ENCODE measurements at regions not wholly inside any gene's neighbourhood (a gene's known extent, or its start where the extent isn't known, plus 50 kb on each side); places are given as distances from the start of the nearest gene placed in this dataset.

DNA sequence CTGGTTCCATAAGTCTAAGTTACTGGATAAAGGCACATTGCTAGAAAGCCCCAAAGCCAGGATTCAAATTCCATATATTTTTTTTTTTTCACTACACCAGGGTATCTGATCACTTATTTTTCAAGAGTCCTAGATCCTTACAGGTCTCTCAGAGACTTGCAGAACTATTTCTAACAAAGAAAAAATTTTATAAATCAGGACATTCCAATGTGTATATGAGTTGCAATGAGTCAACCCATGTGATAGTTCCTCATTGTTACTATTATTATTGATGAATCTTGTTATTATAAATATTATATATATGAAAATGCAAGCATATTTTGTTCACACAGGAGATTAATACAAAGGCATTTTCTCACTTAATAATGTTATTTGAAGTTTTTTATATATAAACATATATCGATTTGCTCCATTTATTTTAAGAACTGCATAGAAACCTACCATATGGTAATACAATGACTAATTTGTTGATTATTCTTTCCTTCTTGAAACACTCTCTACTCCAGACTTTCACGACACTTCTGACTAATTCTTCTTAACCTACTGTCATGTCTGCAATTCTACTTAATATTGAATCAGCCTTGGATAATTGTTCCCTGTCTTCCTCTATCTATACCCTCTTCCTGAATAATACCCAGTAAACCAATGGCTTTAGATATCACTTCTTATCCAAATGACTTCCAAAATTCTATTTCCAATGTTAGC lies 968.4 kb upstream of the NRXN1 start:
- no peaks in the 10 kb centered on the region for H3K27me3 ChIP-seq (ENCODE audit: low read depth)
- no peak overlapping the region for H3K4me3 ChIP-seq
- ATAC-seq (no peak), DNase-seq (no peak)
- intact Hi-C loops (cut with DNase I) = no loop called here
- no peaks in the 10 kb centered on the region for H3K36me3 ChIP-seq
- H3K27ac ChIP-seq = no peak overlapping the region
- no peaks in the 10 kb centered on the region for H3K4me1 ChIP-seq
- H3K9me3 ChIP-seq = no peaks in the 10 kb centered on the region
- TF ChIP-seq, protein P1, sequence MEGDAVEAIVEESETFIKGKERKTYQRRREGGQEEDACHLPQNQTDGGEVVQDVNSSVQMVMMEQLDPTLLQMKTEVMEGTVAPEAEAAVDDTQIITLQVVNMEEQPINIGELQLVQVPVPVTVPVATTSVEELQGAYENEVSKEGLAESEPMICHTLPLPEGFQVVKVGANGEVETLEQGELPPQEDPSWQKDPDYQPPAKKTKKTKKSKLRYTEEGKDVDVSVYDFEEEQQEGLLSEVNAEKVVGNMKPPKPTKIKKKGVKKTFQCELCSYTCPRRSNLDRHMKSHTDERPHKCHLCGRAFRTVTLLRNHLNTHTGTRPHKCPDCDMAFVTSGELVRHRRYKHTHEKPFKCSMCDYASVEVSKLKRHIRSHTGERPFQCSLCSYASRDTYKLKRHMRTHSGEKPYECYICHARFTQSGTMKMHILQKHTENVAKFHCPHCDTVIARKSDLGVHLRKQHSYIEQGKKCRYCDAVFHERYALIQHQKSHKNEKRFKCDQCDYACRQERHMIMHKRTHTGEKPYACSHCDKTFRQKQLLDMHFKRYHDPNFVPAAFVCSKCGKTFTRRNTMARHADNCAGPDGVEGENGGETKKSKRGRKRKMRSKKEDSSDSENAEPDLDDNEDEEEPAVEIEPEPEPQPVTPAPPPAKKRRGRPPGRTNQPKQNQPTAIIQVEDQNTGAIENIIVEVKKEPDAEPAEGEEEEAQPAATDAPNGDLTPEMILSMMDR (IDR thresholded peaks at IDR 0.05) = no peak

DNA sequence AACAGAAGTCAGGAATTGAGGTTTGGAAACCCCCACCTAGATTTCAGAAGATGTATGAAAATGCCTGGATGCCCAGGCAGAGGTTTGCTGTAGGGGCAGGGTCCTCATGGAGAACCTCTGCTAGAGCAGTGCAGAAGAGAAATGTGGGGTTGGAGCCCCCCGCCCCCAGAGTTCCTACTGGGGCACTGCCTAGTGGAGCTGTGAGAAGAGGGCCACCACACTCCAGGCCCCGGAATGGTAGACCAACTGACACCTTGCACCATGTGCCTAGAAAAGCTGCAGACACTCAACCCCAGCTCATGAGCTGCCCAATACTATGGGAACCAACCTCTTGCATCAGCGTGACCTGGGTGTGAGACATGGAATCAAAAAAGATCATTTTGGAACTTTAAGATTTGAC lies 967.0 kb upstream of the NRXN1 start:
- no peak overlapping the region for H3K4me3 ChIP-seq
- no peak overlapping the region for H3K27ac ChIP-seq
- H3K9me3 ChIP-seq = no peaks in the 10 kb centered on the region
- no peaks in the 10 kb centered on the region for H3K27me3 ChIP-seq (ENCODE audit: low read depth)
- H3K36me3 ChIP-seq = no peaks in the 10 kb centered on the region
- H3K4me1 ChIP-seq = no peaks in the 10 kb centered on the region
- ATAC-seq (no peak), DNase-seq (no peak)
- TF ChIP-seq, protein P1 (IDR thresholded peaks at IDR 0.05) = no peak
- intact Hi-C loops (cut with DNase I) = no loop called here

DNA sequence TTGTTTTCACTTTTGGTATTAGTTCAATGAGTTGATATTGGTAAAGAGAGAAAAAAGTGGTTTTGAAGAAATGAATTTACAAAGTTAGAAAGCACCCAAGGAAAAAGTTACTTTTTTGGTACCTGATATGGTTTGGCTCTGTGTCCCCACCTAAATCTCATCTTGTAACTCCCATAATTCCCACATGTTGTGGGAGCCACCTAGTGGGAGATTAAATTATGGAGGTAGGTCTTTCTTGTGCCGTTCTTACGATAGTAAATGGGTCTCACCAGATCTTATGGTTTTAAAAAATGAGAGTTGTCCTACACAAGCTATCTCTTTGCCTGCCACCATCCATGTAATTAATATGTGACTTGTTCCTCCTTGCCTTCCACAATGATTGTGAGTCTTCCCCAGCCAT lies 965.6 kb upstream of the NRXN1 start:
- intact Hi-C loops (cut with DNase I) = no loop called here
- ATAC-seq = no peak
- no peak for DNase-seq
- no peak overlapping the region for H3K4me3 ChIP-seq
- no peaks in the 10 kb centered on the region for H3K27me3 ChIP-seq (ENCODE audit: low read depth)
- H3K4me1 ChIP-seq = no peaks in the 10 kb centered on the region
- TF ChIP-seq, protein P1 (IDR thresholded peaks at IDR 0.05) = no peak
- no peaks in the 10 kb centered on the region for H3K36me3 ChIP-seq
- no peaks in the 10 kb centered on the region for H3K9me3 ChIP-seq
- H3K27ac ChIP-seq = no peak overlapping the region

DNA sequence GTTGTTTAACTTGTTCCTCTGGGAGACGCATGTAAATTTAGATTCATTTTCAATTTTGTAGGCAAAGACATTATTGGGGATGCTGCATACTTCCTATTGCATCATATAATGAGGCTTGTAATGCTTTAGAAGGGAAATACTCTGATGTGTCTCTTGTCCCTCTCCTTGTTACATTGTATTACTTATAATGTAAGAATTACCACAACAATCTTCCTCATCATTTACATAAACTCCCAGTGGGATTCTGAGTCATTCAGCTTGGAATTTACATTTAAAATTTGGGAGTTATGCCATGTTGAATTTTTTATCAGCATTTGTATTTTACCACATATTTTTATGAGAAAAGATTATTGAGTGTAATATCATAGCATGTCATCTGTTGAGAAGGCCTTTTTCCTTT lies 963.4 kb upstream of the NRXN1 start:
- Histone ChIP-seq H3K27ac (no peak overlapping the region), H3K9me3 (no peaks in the 10 kb centered on the region), H3K4me3 (no peak overlapping the region), H3K27me3 (ENCODE audit: low read depth) (no peaks in the 10 kb centered on the region), H3K4me1 (no peaks in the 10 kb centered on the region), H3K36me3 (no peaks in the 10 kb centered on the region)
- TF ChIP-seq, protein P1 (IDR thresholded peaks at IDR 0.05) = no peak
- DNase-seq (no peak), ATAC-seq (no peak)
- intact Hi-C loops (cut with DNase I) = no loop called here

DNA sequence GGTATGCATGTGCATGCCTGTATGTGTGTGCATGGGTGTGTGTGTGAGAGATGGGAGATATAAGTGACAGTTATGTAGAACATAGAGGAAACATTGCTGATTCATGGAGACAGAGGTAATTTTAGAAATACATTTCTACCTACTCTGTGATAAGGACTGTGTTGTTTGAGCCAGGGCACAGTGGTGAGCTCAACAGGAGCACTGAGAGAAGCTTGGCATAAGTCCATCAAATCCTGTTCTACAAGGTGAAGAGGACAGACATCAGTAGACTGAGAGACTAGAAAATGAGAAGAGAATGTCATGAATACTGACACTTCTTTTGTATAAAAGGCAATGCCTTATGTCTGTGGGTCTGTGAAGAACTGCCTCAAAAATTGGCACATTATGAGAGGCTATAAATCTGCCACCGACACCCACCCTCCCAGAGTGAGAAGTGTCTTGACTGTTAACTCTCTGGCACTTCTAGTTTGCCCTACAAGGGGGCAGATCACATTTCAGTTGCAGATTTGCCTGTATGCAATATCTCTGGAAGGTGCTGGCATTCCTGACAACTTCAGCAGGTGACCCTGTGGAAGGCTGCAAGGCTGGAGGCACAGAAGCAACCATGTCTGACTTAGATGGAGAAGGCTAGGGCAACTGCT lies 962.3 kb upstream of the NRXN1 start:
- intact Hi-C loops (cut with DNase I) = no loop called here
- Histone ChIP-seq H3K4me3 (no peak overlapping the region), H3K27me3 (ENCODE audit: low read depth) (no peaks in the 10 kb centered on the region), H3K36me3 (no peaks in the 10 kb centered on the region), H3K9me3 (no peaks in the 10 kb centered on the region), H3K27ac (no peak overlapping the region), H3K4me1 (no peaks in the 10 kb centered on the region)
- DNase-seq = no peak
- ATAC-seq = no peak
- TF ChIP-seq, protein P1 (IDR thresholded peaks at IDR 0.05) = no peak
